Suprapubic skin (tissue), 4 donors: ENCODE measurements at regions not wholly inside any gene's neighbourhood (a gene's known extent, or its start where the extent isn't known, plus 50 kb on each side); places are given as distances from the start of the nearest gene placed in this dataset.

Source experiments
- DNase-seq, 2 donors: peaks; one replicate each; pipeline ENCODE4 v3.0.0-alpha.2; 2019; ENCODE audit warnings: low spot score in 2 of 2
- H3K27ac ChIP-seq: fragments of 200-600 bp; sonication (generic); one replicate; pipeline ENCODE4 v1.5.1; 2019
- H3K27me3 ChIP-seq: fragments of 200-600 bp; sonication (generic); one replicate; pipeline ENCODE4 v1.5.1; 2019
- H3K36me3 ChIP-seq: fragments of 200-600 bp; sonication (generic); one replicate; pipeline ENCODE4 v1.5.1; 2019
- H3K4me1 ChIP-seq: fragments of 200-600 bp; sonication (generic); one replicate; pipeline ENCODE4 v1.5.1; 2019
- H3K4me3 ChIP-seq: fragments of 200-600 bp; sonication (generic); one replicate; pipeline ENCODE4 v1.5.1; 2019; ENCODE audit warnings: mild to moderate bottlenecking
- H3K9me3 ChIP-seq: fragments of 200-600 bp; sonication (generic); one replicate; pipeline ENCODE4 v1.5.1; 2019
- EP300 ChIP-seq: sonication (generic); formaldehyde crosslinking; IDR thresholded peaks from one replicate; pipeline ENCODE4 v1.6.1; 2017; ENCODE audit warnings: antibody characterized with exemption
- POLR2A ChIP-seq, 2 donors: fragments of 450-650 bp; IDR thresholded peaks; one replicate each; pipeline ENCODE4 v1.6.1; 2017; ENCODE audit warnings: antibody characterized with exemption in 2 of 2, mild to moderate bottlenecking in 2 of 2, moderate library complexity in 2 of 2
- POLR2AphosphoS5 ChIP-seq, 3 donors: sonication (generic); formaldehyde crosslinking; IDR thresholded peaks; one replicate each; pipeline ENCODE4 v1.6.1; 2017; ENCODE audit warnings: antibody characterized with exemption in 3 of 3
- WGBS: methylation state at CpG from one replicate; pipeline ENCODE4 v1.1.5; 2018; 5-methylcytosine and 5-hydroxymethylcytosine counted together
- TF ChIP-seq, protein P1 (sequence below), 2 donors: fragments of 200-600 bp in 1 of 2; fragments of 450-650 bp in 1 of 2; sonication (generic) in 1 of 2; IDR thresholded peaks; one replicate each; pipeline ENCODE4 v1.5.1; 2016 to 2019; ENCODE audit warnings: antibody characterized with exemption in 2 of 2, mild to moderate bottlenecking in 1 of 2, moderate library complexity in 1 of 2

DNA sequence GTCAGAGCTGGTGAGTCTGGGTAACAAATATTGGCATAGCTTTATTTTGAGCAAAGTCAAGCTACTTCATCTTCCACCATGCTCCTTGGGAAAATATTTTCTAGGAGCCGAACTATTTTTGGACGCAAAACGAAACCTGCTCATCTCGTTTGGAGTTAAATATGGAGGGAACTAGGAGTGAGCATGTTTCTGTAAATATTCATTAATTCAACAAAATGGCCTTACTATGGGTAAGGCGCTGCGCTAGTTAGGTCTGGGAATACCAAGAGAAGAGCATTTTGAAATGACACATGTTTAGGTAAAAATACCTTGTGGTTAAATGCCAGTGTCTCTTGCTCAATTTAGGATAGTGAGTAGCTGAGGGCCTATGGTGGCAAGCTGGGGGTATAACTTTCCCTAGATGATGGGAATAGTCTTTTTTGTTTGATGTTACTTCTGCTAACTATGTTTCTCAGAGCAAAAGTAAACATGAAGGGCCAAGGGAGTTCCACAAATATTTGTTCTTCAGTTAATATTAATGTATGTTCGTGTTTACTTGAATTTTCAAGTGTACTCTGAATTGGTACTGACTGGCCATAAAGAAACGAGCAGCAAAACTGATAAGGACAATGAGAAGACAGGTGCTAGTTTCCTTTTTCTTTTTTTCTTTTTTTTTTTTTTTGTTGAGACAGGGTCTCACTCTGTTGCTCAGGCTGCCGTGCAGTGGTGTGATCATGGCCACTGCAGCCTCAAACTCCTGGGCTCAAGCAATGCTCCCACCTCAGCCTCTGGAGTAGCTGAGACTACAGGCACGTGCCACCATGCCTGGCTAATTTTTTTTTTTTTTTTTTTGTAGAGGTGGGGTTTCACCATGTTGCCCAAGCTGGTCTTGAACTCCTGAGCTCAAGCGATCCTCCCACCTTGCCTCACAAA lies 77.7 kb downstream of the MAP1LC3B2 start:
- H3K27me3 ChIP-seq = no peaks in the 10 kb centered on the region
- H3K27ac ChIP-seq = no peak overlapping the region
- no peak overlapping the region for H3K4me3 ChIP-seq
- H3K36me3 ChIP-seq = no peaks in the 10 kb centered on the region
- TF ChIP-seq, protein P1, sequence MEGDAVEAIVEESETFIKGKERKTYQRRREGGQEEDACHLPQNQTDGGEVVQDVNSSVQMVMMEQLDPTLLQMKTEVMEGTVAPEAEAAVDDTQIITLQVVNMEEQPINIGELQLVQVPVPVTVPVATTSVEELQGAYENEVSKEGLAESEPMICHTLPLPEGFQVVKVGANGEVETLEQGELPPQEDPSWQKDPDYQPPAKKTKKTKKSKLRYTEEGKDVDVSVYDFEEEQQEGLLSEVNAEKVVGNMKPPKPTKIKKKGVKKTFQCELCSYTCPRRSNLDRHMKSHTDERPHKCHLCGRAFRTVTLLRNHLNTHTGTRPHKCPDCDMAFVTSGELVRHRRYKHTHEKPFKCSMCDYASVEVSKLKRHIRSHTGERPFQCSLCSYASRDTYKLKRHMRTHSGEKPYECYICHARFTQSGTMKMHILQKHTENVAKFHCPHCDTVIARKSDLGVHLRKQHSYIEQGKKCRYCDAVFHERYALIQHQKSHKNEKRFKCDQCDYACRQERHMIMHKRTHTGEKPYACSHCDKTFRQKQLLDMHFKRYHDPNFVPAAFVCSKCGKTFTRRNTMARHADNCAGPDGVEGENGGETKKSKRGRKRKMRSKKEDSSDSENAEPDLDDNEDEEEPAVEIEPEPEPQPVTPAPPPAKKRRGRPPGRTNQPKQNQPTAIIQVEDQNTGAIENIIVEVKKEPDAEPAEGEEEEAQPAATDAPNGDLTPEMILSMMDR (IDR thresholded peaks at IDR 0.05) = no peak
- TF ChIP-seq POLR2AphosphoS5 (IDR thresholded peaks at IDR 0.05) (no peak), POLR2A (IDR thresholded peaks at IDR 0.05) (no peak)
- H3K9me3 ChIP-seq = no peaks in the 10 kb centered on the region
- DNase-seq = no peak
- 87% methylated on average over 11 of the region's 11 CpGs for WGBS
- H3K4me1 ChIP-seq = peaks cover 9% of the 10 kb centered on the region

DNA sequence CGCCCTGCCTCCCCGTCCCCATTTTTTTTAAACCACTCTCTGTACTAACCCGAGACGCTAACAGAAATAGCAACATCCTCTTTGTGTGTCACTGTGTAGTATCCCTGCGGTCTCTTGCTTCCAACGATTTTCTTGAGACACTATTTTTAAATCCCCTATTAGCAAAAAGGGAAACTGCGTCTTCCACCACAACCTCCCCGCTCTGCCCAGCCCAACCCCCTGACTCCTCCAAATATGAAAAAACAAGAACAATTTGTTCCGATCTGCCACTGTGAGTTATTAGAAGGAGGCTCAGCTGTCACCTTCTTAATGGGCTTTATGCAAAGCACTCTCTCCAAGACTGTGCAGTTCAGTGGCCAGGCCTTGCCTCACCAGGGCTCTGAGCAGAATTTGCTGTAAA lies 76.3 kb downstream of the MAP1LC3B2 start:
- H3K27me3 ChIP-seq = no peaks in the 10 kb centered on the region
- no peaks in the 10 kb centered on the region for H3K9me3 ChIP-seq
- WGBS = 70% methylated on average over 9 of the region's 9 CpGs
- H3K4me1 ChIP-seq = peaks cover 9% of the 10 kb centered on the region
- H3K27ac ChIP-seq = no peak overlapping the region
- TF ChIP-seq, protein P1 (IDR thresholded peaks at IDR 0.05) = no peak
- no peak for TF ChIP-seq POLR2A (IDR thresholded peaks at IDR 0.05)
- TF ChIP-seq POLR2AphosphoS5 (IDR thresholded peaks at IDR 0.05) = no peak
- no peak for TF ChIP-seq EP300
- H3K4me3 ChIP-seq = no peak overlapping the region
- DNase-seq = no peak
- no peaks in the 10 kb centered on the region for H3K36me3 ChIP-seq

DNA sequence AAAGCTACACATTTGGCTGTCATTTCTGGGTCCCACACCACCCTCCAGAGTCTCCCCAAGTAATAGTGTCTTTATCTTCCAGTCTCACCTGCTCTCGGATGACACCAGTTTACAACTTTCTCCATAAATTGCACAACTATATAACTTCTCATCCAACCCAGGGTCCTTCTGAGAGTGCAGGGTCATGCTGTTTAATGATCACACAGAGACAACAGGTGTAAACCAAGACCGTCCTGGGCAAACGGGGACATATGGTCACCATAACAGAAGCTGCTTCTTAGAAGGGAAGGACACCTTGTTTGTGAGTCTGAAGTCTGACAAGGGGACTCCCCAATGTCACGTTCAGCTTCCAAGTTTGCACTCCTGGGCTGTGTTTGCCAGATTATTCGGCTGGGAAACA lies 74.3 kb downstream of the MAP1LC3B2 start:
- Histone ChIP-seq H3K4me1 (peaks cover 9% of the 10 kb centered on the region), H3K27ac (no peak overlapping the region), H3K36me3 (no peaks in the 10 kb centered on the region), H3K4me3 (no peak overlapping the region), H3K9me3 (no peaks in the 10 kb centered on the region), H3K27me3 (no peaks in the 10 kb centered on the region)
- no peak for DNase-seq
- TF ChIP-seq POLR2A (IDR thresholded peaks at IDR 0.05) (no peak), POLR2AphosphoS5 (IDR thresholded peaks at IDR 0.05) (no peak), EP300 (no peak)
- TF ChIP-seq, protein P1 (IDR thresholded peaks at IDR 0.05) = no peak
- WGBS = 75% methylated on average over 5 of the region's 5 CpGs

DNA sequence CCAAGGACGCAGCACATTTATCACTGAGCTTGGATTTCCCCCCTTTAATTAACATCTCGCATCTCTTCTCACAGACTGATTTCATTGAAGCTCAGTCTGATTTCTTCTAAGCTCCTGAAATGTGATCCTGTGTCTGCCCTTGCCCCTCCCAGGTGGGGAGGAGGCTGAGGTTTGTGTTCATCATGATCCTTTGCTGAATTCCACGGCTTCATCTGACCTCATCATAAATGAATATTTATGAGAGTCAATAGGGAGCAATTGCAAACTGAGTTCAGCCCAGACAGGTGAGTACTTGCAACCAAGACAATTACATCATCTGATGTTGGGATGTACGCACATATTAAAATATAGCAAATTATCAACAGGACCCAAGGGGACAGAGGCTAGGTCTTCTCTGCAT lies 72.4 kb downstream of the MAP1LC3B2 start:
- no peak for TF ChIP-seq POLR2AphosphoS5 (IDR thresholded peaks at IDR 0.05)
- TF ChIP-seq, protein P1 (IDR thresholded peaks at IDR 0.05) = no peak
- no peak for TF ChIP-seq POLR2A (IDR thresholded peaks at IDR 0.05)
- no peak for TF ChIP-seq EP300
- H3K36me3 ChIP-seq = no peaks in the 10 kb centered on the region
- no peaks in the 10 kb centered on the region for H3K27me3 ChIP-seq
- no peak overlapping the region for H3K27ac ChIP-seq
- DNase-seq = no peak
- H3K4me1 ChIP-seq = peaks cover 9% of the 10 kb centered on the region
- no peak overlapping the region for H3K4me3 ChIP-seq
- WGBS = 53% methylated on average over 4 of the region's 4 CpGs
- no peaks in the 10 kb centered on the region for H3K9me3 ChIP-seq

DNA sequence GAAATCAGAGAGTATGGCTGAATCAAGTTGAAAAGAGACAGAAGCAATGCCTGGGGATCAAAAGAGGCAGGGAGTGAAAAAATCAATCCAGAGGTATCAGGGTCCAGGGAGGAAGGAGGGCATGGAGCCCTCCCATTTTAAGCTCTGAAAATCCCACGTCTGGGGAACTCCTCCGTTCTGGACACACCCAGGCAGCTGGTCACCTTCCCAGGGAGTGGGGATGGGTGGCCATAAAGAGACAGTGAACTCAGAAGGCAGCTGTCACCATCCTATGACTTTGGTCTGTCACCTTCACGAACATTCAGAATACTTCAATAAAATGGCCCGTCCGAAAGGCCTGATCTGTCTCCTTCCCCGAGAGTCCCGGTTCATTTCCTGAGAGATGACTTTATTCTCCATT lies 71.6 kb downstream of the MAP1LC3B2 start:
- H3K9me3 ChIP-seq = no peaks in the 10 kb centered on the region
- 74% methylated on average over 7 of the region's 7 CpGs for WGBS
- DNase-seq = no peak
- H3K4me3 ChIP-seq = no peak overlapping the region
- TF ChIP-seq EP300 (no peak), POLR2AphosphoS5 (IDR thresholded peaks at IDR 0.05) (no peak), POLR2A (IDR thresholded peaks at IDR 0.05) (no peak)
- TF ChIP-seq, protein P1 (IDR thresholded peaks at IDR 0.05) = no peak
- H3K36me3 ChIP-seq = no peaks in the 10 kb centered on the region
- H3K27me3 ChIP-seq = no peaks in the 10 kb centered on the region
- peaks cover 5% of the 10 kb centered on the region for H3K4me1 ChIP-seq
- H3K27ac ChIP-seq = no peak overlapping the region
